ENCODE measurements at regions not wholly inside any gene's neighbourhood (a gene's known extent, or its start where the extent isn't known, plus 50 kb on each side); places are given as distances from the start of the nearest gene placed in this dataset.

- no peak for DNase-seq (ENCODE audit: low read depth in 2 of 2)
Observed at GRCh38 chr1:168867941-168868634, 139.1 kb upstream of the DPT start.

- no peak for DNase-seq (ENCODE audit: low read depth in 2 of 2)
Observed at GRCh38 chr1:168871531-168871930, 142.5 kb upstream of the DPT start.

GRCh38 chr1:168875831-168876230 lies 146.8 kb upstream of the DPT start:
- DNase-seq (ENCODE audit: low read depth in 2 of 2), result no peak

GRCh38 chr1:168876830-168877229 lies 147.8 kb upstream of the DPT start:
- DNase-seq (ENCODE audit: low read depth in 2 of 2), result no peak

- DNase-seq (ENCODE audit: low read depth in 2 of 2), result no peak
Observed at GRCh38 chr1:168879896-168880734, 151.1 kb upstream of the DPT start.

DNA sequence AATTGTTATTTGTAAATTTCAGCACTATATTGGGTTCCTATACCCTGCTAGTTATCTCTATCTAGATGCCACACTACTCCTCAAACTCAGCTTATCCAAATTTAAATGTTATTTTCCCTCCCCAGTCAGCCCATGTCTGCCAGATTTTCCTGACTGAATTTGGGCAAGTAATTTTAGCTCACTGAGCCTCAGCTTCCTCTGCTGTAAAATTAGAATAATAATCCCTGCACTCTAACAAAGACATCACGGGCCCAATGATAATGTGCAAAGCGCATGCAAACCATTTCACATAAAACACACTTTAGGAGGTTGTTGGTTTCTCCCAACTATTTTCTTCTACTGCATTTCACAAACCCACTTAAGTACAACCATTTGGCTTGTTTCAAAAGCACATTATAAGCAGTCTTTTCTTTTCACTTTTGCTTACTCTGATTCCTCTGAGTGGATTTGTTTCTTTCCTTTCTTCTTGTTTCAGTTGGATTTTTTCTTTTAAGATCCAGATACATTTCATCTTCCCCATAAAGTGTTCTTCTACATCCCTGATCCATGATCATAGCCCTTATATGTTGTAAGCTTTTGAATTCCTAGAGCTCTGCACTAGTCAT lies 152.8 kb upstream of the DPT start:
- DNase-seq (ENCODE audit: low read depth in 2 of 2), result no peak

DNA sequence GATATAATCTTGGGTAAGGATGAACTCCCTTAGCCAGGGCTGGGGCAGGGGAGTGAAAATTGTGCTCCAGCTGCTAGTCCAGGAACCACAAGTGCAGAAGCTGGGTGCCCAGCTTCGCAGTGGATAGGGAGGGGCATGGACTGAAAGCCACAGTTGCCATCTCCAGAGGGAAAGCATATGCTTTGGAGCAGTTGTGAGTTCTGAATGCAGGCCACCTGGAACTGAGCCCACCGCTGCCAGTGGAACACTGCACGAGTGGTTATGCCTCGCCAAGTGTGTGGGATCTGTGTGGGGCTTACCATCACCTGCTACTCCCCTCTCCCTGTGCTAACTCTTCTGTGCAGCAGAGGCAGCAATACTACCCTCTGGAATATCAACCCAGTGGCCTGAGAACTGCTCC lies 158.4 kb upstream of the DPT start:
- no peak for DNase-seq (ENCODE audit: low read depth in 2 of 2)

- no peak for DNase-seq (ENCODE audit: low read depth in 2 of 2)
Observed at GRCh38 chr1:168888418-168888817, 159.4 kb upstream of the DPT start.

- DNase-seq (ENCODE audit: low read depth in 2 of 2), result no peak
Observed at GRCh38 chr1:168892931-168893330, 163.9 kb upstream of the DPT start.

DNA sequence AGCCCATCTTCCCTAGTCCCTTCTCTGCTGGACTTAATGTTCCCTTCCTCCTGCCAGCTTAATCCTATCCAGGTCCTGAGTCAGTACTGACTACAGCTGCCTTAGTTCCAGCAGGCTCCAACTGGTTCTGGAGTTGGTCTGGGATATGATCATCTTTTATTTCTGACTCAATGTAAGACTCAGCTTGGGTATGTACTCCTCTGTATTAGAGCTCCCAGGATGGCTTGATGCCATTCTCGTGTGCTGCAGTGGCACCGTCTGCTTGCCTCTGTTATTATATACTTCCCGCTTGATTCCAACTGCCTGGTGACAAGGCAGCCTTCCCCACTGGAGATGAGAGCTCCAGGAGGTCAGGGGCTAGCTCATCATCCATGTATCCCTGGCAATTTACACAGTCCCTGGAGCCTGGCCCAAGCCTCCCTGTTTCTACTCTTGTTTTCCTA lies 164.4 kb upstream of the DPT start:
- DNase-seq (ENCODE audit: low read depth in 2 of 2), result no peak

GRCh38 chr1:168894397-168894903 lies 165.4 kb upstream of the DPT start:
- no peak for DNase-seq (ENCODE audit: low read depth in 2 of 2)

GRCh38 chr1:168897249-168897648 lies 168.2 kb upstream of the DPT start:
- no peak for DNase-seq (ENCODE audit: low read depth in 2 of 2)

DNA sequence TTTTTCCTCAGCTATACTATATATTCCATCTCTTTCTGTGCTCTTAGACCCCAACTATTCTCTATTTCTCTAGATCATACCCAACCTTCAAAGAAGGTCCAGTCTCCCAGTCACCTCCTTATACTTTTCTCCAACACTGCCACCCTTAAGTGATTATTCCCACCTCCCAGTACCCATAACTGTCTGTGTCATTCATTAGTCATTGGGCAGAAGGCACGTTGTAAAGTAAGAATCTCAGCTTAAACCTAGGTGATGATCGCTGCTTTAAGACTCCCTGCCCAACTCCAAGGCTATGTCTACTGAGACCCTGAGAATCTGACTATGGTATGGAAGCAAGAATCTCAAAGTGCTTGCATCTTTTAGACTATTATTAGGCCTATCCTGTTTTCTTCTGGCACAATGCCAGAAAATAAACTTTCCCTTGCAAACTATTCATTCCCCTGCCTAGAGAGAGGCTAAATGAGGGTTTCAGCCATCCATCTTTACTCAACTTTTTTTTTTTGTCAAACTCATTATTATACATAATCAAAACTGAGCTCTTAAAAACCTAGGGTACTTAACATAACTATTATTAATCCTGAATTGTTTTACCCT lies 174.3 kb upstream of the DPT start:
- no peak for DNase-seq (ENCODE audit: low read depth in 2 of 2)

DNA sequence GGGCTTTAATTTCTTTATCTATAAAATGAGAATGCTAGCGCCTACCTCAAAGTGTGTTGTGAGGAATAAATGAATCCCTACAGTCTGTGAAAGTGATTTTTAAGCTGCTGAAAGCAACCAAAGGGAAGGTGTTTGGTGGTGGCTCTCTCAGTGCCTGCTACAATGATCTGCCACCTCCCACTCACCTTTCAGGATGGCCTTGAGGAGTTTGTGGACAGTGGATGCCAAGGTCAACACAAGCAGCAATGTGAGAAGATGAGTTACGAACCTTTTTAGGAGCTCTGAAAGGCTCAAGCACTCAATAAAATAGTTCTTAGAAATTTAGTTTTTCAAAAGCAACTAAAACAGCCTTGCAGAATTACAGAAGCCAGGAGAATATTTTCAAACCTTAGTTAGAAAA lies 176.6 kb upstream of the DPT start:
- no peak for DNase-seq (ENCODE audit: low read depth in 2 of 2)

- no peak for DNase-seq (ENCODE audit: low read depth in 2 of 2)
Observed at GRCh38 chr1:168906367-168906766, 177.4 kb upstream of the DPT start.

- DNase-seq (ENCODE audit: low read depth in 2 of 2), result no peak
Observed at GRCh38 chr1:168907053-168907452, 178.0 kb upstream of the DPT start.

GRCh38 chr1:168907786-168908348 lies 178.9 kb upstream of the DPT start:
- DNase-seq (ENCODE audit: low read depth in 2 of 2), result no peak

DNA sequence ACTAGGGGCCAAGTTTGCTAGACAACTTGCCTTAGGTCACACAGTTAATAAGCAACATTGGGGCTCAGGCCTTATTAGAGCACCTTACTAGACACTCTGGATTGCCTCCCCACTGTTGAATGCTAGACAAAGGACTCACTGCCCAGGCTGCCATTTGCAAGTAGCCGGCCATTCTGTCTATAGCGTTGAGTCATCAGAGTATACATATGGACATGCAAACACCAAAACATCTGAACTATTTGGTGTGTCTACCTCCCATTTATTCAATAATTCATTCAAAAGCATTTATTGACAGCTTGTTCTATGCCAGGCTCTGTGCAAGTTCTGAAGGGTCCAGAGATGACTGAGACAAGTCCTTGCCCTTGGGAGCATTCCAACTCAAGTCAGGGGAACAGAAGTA lies 181.4 kb upstream of the DPT start:
- DNase-seq (ENCODE audit: low read depth in 2 of 2), result no peak

DNA sequence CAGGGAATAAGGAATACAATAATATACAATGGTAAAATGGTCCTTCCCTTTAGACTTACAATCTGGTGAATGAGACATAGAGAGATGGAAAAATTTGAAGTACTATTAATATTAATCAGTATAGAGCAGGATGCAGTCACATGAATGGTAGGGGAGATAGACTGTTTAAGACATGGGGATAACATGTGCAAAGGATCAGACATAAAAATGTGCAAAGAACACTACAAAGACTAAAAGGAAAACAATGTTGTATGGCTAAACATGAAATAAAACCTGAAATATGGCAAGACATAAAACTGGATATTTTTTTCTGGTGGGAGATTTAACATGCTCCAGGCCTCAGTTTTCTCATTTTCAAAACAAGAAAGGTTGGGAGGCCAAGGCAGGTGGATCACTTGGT lies 182.4 kb upstream of the DPT start:
- DNase-seq (ENCODE audit: low read depth in 2 of 2), result no peak

- DNase-seq (ENCODE audit: low read depth in 2 of 2), result no peak
Observed at GRCh38 chr1:168913711-168914463, 184.9 kb upstream of the DPT start.

GRCh38 chr1:168917309-168917708 lies 188.3 kb upstream of the DPT start:
- no peak for DNase-seq (ENCODE audit: low read depth in 2 of 2)
